IMR-90 (cell line): ENCODE measurements at regions not wholly inside any gene's neighbourhood (a gene's known extent, or its start where the extent isn't known, plus 50 kb on each side); places are given as distances from the start of the nearest gene placed in this dataset.
A peak's percentile ranks its signal among the peaks of the same experiment; 100 is the strongest.

Experiments used
- ATAC-seq: fragments of 200-7000 bp; cut with Tn5 transposase; 2 replicates; pipeline ENCODE4 v1.9.1; 2020; ENCODE audit warnings: low read depth, mild to moderate bottlenecking, moderate library complexity
- BruUV-seq: library from RNA; stranded (reverse); fragments of 400-500 nt; replicated peaks from 2 replicates; lab custom pipeline; 2021; lab: Mats Ljungman, UMichigan
- CTCF ChIA-PET: fragments of 300-600 bp; formaldehyde crosslinking; extraction: SDS; loops from one replicate; lab custom pipeline; 2021; ENCODE audit warnings: antibody characterized with exemption; lab: Yijun Ruan, JAX
- POLR2A ChIA-PET: fragments of 300-600 bp; sonication (Branson Sonifier 250); formaldehyde crosslinking; loops from one replicate; lab custom pipeline; 2022; ENCODE audit warnings: antibody characterized with exemption; ENCODE audit not compliant: unreplicated experiment; lab: Charles Lee
- DNase-seq: peaks from one replicate; pipeline ENCODE4 v3.0.0; 2013
- H2AFZ ChIP-seq: replicated peaks from 2 replicates; pipeline ENCODE3; 2013; ENCODE audit warnings: low read length, mild to moderate bottlenecking; ENCODE audit not compliant: poor library complexity
- H2AK5ac ChIP-seq: 2 replicates; pipeline ENCODE4 v1.6.1; 2013; ENCODE audit warnings: low read depth, low read length, inconsistent platforms
- H2AK9ac ChIP-seq: replicated peaks from 2 replicates; pipeline ENCODE3; 2013; ENCODE audit warnings: mild to moderate bottlenecking, low read depth, low read length, moderate library complexity; ENCODE audit not compliant: poor library complexity
- H2BK120ac ChIP-seq: 2 replicates; pipeline ENCODE4 v1.6.1; 2013; ENCODE audit warnings: low read depth, low read length, inconsistent platforms
- H2BK15ac ChIP-seq: 3 replicates; pipeline ENCODE4 v1.6.1; 2013; ENCODE audit warnings: low read depth, low read length, inconsistent platforms
- H2BK20ac ChIP-seq: 2 replicates; pipeline ENCODE4 v1.6.1; 2013; ENCODE audit warnings: low read depth, mild to moderate bottlenecking, inconsistent platforms, low read length, moderate library complexity
- H2BK5ac ChIP-seq: 2 replicates; pipeline ENCODE4 v1.6.1; 2013; ENCODE audit warnings: mild to moderate bottlenecking, low read depth, low read length, inconsistent platforms; ENCODE audit not compliant: poor library complexity, severe bottlenecking
- H3K14ac ChIP-seq: replicated peaks from 2 replicates; pipeline ENCODE4 v1.6.1; 2013; ENCODE audit warnings: low read depth, low read length, inconsistent platforms
- H3K18ac ChIP-seq: 2 replicates; pipeline ENCODE4 v1.6.1; 2013; ENCODE audit warnings: low read depth, low read length, control low read depth
- H3K23ac ChIP-seq: 2 replicates; pipeline ENCODE4 v1.6.1; 2013; ENCODE audit warnings: low read depth, low read length, inconsistent platforms
- H3K27ac ChIP-seq: 2 replicates; pipeline ENCODE4 v1.5.1; 2013; ENCODE audit warnings: mild to moderate bottlenecking, control low read depth, low read length; ENCODE audit not compliant: insufficient read depth
- H3K27me3 ChIP-seq: 2 replicates; pipeline ENCODE4 v1.6.1; 2013; ENCODE audit warnings: low read length; ENCODE audit not compliant: control insufficient read depth, insufficient read depth
- H3K36me3 ChIP-seq: 2 replicates; pipeline ENCODE4 v1.6.1; 2013; ENCODE audit warnings: low read length, mixed read lengths; ENCODE audit not compliant: control insufficient read depth, insufficient read depth
- H3K4ac ChIP-seq: 2 replicates; pipeline ENCODE4 v1.6.1; 2013; ENCODE audit warnings: low read depth, low read length, inconsistent platforms
- H3K4me1 ChIP-seq: 2 replicates; pipeline ENCODE4 v1.6.1; 2013; ENCODE audit warnings: low read length, mixed read lengths; ENCODE audit not compliant: control insufficient read depth, insufficient read depth
- H3K4me2 ChIP-seq: 2 replicates; pipeline ENCODE4 v1.6.1; 2013; ENCODE audit warnings: low read depth, mild to moderate bottlenecking, control low read depth, low read length, moderate library complexity
- H3K4me3 ChIP-seq: 2 replicates; pipeline ENCODE4 v1.5.1; 2013; ENCODE audit warnings: low read depth, mild to moderate bottlenecking, control low read depth, low read length, moderate library complexity; ENCODE audit not compliant: insufficient read depth
- H3K56ac ChIP-seq: 2 replicates; pipeline ENCODE4 v1.6.1; 2013; ENCODE audit warnings: low read length, inconsistent platforms; ENCODE audit not compliant: insufficient read depth; ENCODE audit errors: extremely low read depth
- H3K79me1 ChIP-seq, 2 experiments: 2 replicates each; pipeline ENCODE4 v1.6.1; 2013; ENCODE audit warnings: low read length in 2 of 2, inconsistent platforms in 1 of 2, low read depth in 1 of 2
- H3K9ac ChIP-seq: 2 replicates; pipeline ENCODE4 v1.6.1; 2013; ENCODE audit warnings: low read depth, low read length, control low read depth
- H3K9me1 ChIP-seq: 2 replicates; pipeline ENCODE4 v1.6.1; 2013; ENCODE audit warnings: low read length, inconsistent platforms; ENCODE audit not compliant: insufficient read depth
- H3K9me3 ChIP-seq: 2 replicates; pipeline ENCODE4 v1.6.1; 2013; ENCODE audit warnings: low read length; ENCODE audit not compliant: control insufficient read depth, insufficient read depth
- H4K20me1 ChIP-seq: 2 replicates; pipeline ENCODE4 v1.6.1; 2013; ENCODE audit warnings: low read length, inconsistent platforms; ENCODE audit not compliant: insufficient read depth
- H4K5ac ChIP-seq: 2 replicates; pipeline ENCODE4 v1.6.1; 2013; ENCODE audit warnings: mild to moderate bottlenecking, low read depth, low read length, control low read depth
- H4K8ac ChIP-seq, 2 experiments: 2 replicates each; pipeline ENCODE4 v1.6.1; 2013; ENCODE audit warnings: low read depth in 2 of 2, low read length in 2 of 2, control low read depth in 1 of 2, inconsistent platforms in 1 of 2
- H4K91ac ChIP-seq: 2 replicates; pipeline ENCODE4 v1.6.1; 2013; ENCODE audit warnings: low read depth, low read length, inconsistent platforms; ENCODE audit not compliant: insufficient read depth
- CEBPB ChIP-seq: IDR thresholded peaks from 2 replicates; pipeline ENCODE4 v1.6.1; 2012; ENCODE audit warnings: low read depth, low read length, improper control_type of control experiment
- CTCF ChIP-seq: conservative IDR thresholded peaks from 2 replicates; pipeline ENCODE4 v1.5.1; 2012; ENCODE audit warnings: mild to moderate bottlenecking, low read depth, low read length, improper control_type of control experiment
- FOS ChIP-seq: fragments of 150-350 bp; IDR thresholded peaks from 2 replicates; pipeline ENCODE4 v1.6.1; 2016; ENCODE audit warnings: low read depth, low read length
- MAZ ChIP-seq: IDR thresholded peaks from 2 replicates; pipeline ENCODE4 v1.6.1; 2012; ENCODE audit warnings: low read depth, mild to moderate bottlenecking, low read length, improper control_type of control experiment, moderate library complexity, borderline replicate concordance
- MXI1 ChIP-seq: IDR thresholded peaks from 2 replicates; pipeline ENCODE4 v1.6.1; 2012; ENCODE audit warnings: low read depth, mild to moderate bottlenecking, low read length, moderate library complexity, borderline replicate concordance
- NFE2L2 ChIP-seq: fragments of 150-350 bp; IDR thresholded peaks from 2 replicates; pipeline ENCODE4 v1.6.1; 2016; ENCODE audit warnings: low read depth, mild to moderate bottlenecking, low read length
- WGBS, 2 experiments: methylation state at CpG; one replicate each; pipeline versions ENCODE4 v1.1.5 to v1.1.7; 2013; ENCODE audit warnings: missing lambda C conversion rate in 2 of 2; ENCODE audit not compliant: insufficient read length in 1 of 2; ENCODE audit errors: extremely low coverage in 2 of 2; 5-methylcytosine and 5-hydroxymethylcytosine counted together
- dilution Hi-C: fragments of 300-500 bp; cut with HindIII; formaldehyde crosslinking; loops from one replicate; pipeline ENCODE4 v1.14.3; 2018; ENCODE audit warnings: low sequenced_read_pairs; ENCODE audit not compliant: unreplicated experiment
- in situ Hi-C: fragments of 300-500 bp; cut with MboI; formaldehyde crosslinking; loops from 3 replicates; pipeline ENCODE4 v1.14.3; 2019; ENCODE audit warnings: low sequenced_read_pairs, inconsistent platforms, mixed read lengths
- intact Hi-C: fragments of 100-400 bp; cut with micrococcal nuclease; formaldehyde crosslinking; loops from 2 replicates; pipeline ENCODE4 v1.10.0; 2022

GRCh38 chr6:40930045-40930444 is 109.0 kb downstream of the UNC5CL start:
- H3K4me1 ChIP-seq = peaks cover 10% of the 10 kb centered on the region; the same call in 1 of the 2 replicates
- peaks cover 0 to 3% of the 10 kb centered on the region in 2 experiments; a peak in 1 of 4 replicates for H3K79me1 ChIP-seq
- H3K56ac ChIP-seq = no peak overlapping the region
- DNase-seq (no peak), ATAC-seq (no peak)
- H3K9ac ChIP-seq = no peak overlapping the region
- no peak overlapping the region; the same call in 1 of the 2 replicates for H2AK5ac ChIP-seq
- H2BK5ac ChIP-seq = no peak overlapping the region
- no peak overlapping the region for H2BK120ac ChIP-seq
- ChIA-PET CTCF (no interaction called here), POLR2A (no interaction called here)
- no peak overlapping the region for H3K4me2 ChIP-seq
- no peak overlapping the region for H4K91ac ChIP-seq
- in situ Hi-C loops = no loop called here
- no peak overlapping the region for H3K23ac ChIP-seq
- H4K5ac ChIP-seq = no peak overlapping the region
- peaks cover 10% of the 10 kb centered on the region for H3K9me1 ChIP-seq
- peak overlapping the region; percentile 39; the same call in 1 of the 2 replicates for H2BK20ac ChIP-seq
- intact Hi-C loops = no loop called here
- no peak overlapping the region; a peak in 1 of 4 replicates for H4K8ac ChIP-seq
- WGBS, 2 experiments = no CpG with 5 or more reads among the region's 1 CpG
- peak overlapping the region; percentile 54; the same call in 1 of the 2 replicates for H3K4ac ChIP-seq
- no peaks in the 10 kb centered on the region for H4K20me1 ChIP-seq
- no peak for TF ChIP-seq NFE2L2
- TF ChIP-seq MXI1 = no peak
- no peak for TF ChIP-seq CTCF
- TF ChIP-seq CEBPB = no peak
- TF ChIP-seq MAZ = no peak
- no peak for TF ChIP-seq FOS
- H3K9me3 ChIP-seq = no peaks in the 10 kb centered on the region
- H3K18ac ChIP-seq = no peak overlapping the region
- no peak overlapping the region for H2BK15ac ChIP-seq
- H3K27ac ChIP-seq = no peak overlapping the region
- H2AK9ac ChIP-seq = no peak overlapping the region
- no peaks in the 10 kb centered on the region for H3K36me3 ChIP-seq
- H3K27me3 ChIP-seq = peaks cover 8% of the 10 kb centered on the region
- dilution Hi-C loops = no loop called here
- no peak overlapping the region for H3K14ac ChIP-seq
- no peak overlapping the region for H3K4me3 ChIP-seq
- BruUV-seq = no TSS peak
- H2AFZ ChIP-seq = no peak overlapping the region
